ENCODE measurements at regions not wholly inside any gene's neighbourhood (a gene's known extent, or its start where the extent isn't known, plus 50 kb on each side); places are given as distances from the start of the nearest gene placed in this dataset.

DNA sequence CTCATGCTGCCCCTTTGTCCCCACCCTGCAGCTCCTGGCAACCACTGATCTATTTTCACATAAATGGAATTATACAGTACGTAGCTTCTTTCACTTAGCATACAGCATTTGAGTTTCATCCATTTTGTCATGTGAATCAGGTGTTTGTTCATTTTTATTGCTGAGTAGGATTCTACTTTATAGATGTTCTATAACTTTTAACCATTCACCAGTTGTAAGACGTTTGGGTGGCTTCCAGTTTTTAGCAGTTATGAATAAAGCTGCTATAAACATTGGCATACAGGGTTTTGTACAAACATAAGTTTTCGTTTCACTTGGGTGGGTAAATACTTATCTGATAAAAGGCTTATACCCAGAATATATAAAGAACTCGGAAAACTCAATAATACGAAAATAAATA is 102.3 kb upstream of the KLHL13 start:
- DNase-seq (ENCODE audit: low spot score), result no peak
- H3K9me3 ChIP-seq (ENCODE audit: low read length), result no peaks in the 10 kb centered on the region
- intact Hi-C loops (cut with micrococcal nuclease; ENCODE audit: unreplicated experiment), result no loop called here
- POLR2A ChIA-PET, result interaction anchor here (0.6 to 0.7 kb wide), 4 partner anchors 38 to 1241 kb away, joined by 3 to 5 read pairs (median 4); no protein-coding TSS in a partner anchor
- H2AFZ ChIP-seq (ENCODE audit: low read length), result no peak overlapping the region
- no peak overlapping the region for H3K4me2 ChIP-seq (ENCODE audit: low read length)
- TF ChIP-seq CTCF (conservative IDR thresholded peaks at IDR 0.05; ENCODE audit: low read length), result no peak
- TF ChIP-seq EZH2phosphoT487 (IDR thresholded peaks at IDR 0.05; ENCODE audit: borderline replicate concordance, low read depth, low read length), result no peak
- H4K20me1 ChIP-seq (ENCODE audit: insufficient read depth, low read length), result no peaks in the 10 kb centered on the region
- no peaks in the 10 kb centered on the region for H3K9me2 ChIP-seq (ENCODE audit: insufficient read depth, low read length)
- H3K36me3 ChIP-seq (ENCODE audit: insufficient read depth, low read length), result no peaks in the 10 kb centered on the region
- no peak overlapping the region for H3K27ac ChIP-seq (ENCODE audit: low read depth, low read length, poor library complexity, severe bottlenecking)
- H3K4me3 ChIP-seq (ENCODE audit: low read depth, low read length, poor library complexity, severe bottlenecking), result no peak overlapping the region
- CTCF ChIA-PET (ENCODE audit: unreplicated experiment), result no interaction called here
- H3K79me2 ChIP-seq (ENCODE audit: insufficient read depth, low read depth, low read length), result no peaks in the 10 kb centered on the region
- no TSS peak for BruUV-seq (replicated peaks)
- no peaks in the 10 kb centered on the region for H3K4me1 ChIP-seq (ENCODE audit: insufficient read depth, low read length, poor library complexity, severe bottlenecking)

DNA sequence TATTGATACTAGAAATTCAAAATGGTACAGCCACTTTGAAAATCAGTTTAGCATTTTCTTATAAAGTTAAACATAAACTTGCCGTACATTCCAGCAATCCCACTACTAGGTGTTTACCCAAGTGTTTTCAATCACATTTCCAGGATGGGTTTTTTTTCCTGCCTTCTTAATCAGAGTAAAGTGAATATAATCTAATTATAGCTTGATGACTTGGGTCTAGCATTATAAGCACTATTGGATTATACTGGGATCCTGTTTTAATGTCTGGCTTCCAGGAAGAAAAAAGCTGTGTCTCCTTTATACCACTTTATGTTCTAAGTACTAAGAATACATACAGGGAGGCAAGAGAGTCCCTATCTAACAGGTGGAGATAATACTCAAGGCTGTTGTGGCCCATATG is 103.3 kb upstream of the KLHL13 start:
- Histone ChIP-seq H3K36me3 (ENCODE audit: insufficient read depth, low read length) (no peaks in the 10 kb centered on the region), H3K27ac (ENCODE audit: low read depth, low read length, poor library complexity, severe bottlenecking) (no peak overlapping the region), H4K20me1 (ENCODE audit: insufficient read depth, low read length) (no peaks in the 10 kb centered on the region), H3K79me2 (ENCODE audit: insufficient read depth, low read depth, low read length) (no peaks in the 10 kb centered on the region), H3K9me3 (ENCODE audit: low read length) (no peaks in the 10 kb centered on the region), H3K4me2 (ENCODE audit: low read length) (no peak overlapping the region), H3K4me1 (ENCODE audit: insufficient read depth, low read length, poor library complexity, severe bottlenecking) (no peaks in the 10 kb centered on the region), H3K4me3 (ENCODE audit: low read depth, low read length, poor library complexity, severe bottlenecking) (no peak overlapping the region), H2AFZ (ENCODE audit: low read length) (no peak overlapping the region), H3K9me2 (ENCODE audit: insufficient read depth, low read length) (no peaks in the 10 kb centered on the region)
- DNase-seq (ENCODE audit: low spot score), result no peak
- intact Hi-C loops (cut with micrococcal nuclease; ENCODE audit: unreplicated experiment), result loop anchor here (10.0 kb wide), 1 partner anchor 225 kb away; no protein-coding TSS in a partner anchor
- no peak for TF ChIP-seq EZH2phosphoT487 (IDR thresholded peaks at IDR 0.05; ENCODE audit: borderline replicate concordance, low read depth, low read length)
- no peak for TF ChIP-seq CTCF (conservative IDR thresholded peaks at IDR 0.05; ENCODE audit: low read length)
- ChIA-PET POLR2A (interaction anchor here (0.8 kb wide), 1 partner anchor 17 kb away, joined by 3 read pairs; no protein-coding TSS in a partner anchor), CTCF (ENCODE audit: unreplicated experiment) (no interaction called here)
- no TSS peak for BruUV-seq (replicated peaks)

GRCh38 chrX:118220509-118220908 is 103.9 kb upstream of the KLHL13 start:
- Histone ChIP-seq H3K4me1 (ENCODE audit: insufficient read depth, low read length, poor library complexity, severe bottlenecking) (no peaks in the 10 kb centered on the region), H3K79me2 (ENCODE audit: insufficient read depth, low read depth, low read length) (no peaks in the 10 kb centered on the region), H3K27ac (ENCODE audit: low read depth, low read length, poor library complexity, severe bottlenecking) (no peak overlapping the region), H4K20me1 (ENCODE audit: insufficient read depth, low read length) (no peaks in the 10 kb centered on the region), H3K4me3 (ENCODE audit: low read depth, low read length, poor library complexity, severe bottlenecking) (no peak overlapping the region), H3K36me3 (ENCODE audit: insufficient read depth, low read length) (no peaks in the 10 kb centered on the region), H3K9me3 (ENCODE audit: low read length) (no peaks in the 10 kb centered on the region), H3K4me2 (ENCODE audit: low read length) (no peak overlapping the region), H2AFZ (ENCODE audit: low read length) (no peak overlapping the region), H3K9me2 (ENCODE audit: insufficient read depth, low read length) (no peaks in the 10 kb centered on the region)
- TF ChIP-seq CTCF (conservative IDR thresholded peaks at IDR 0.05; ENCODE audit: low read length), result no peak
- no peak for TF ChIP-seq EZH2phosphoT487 (IDR thresholded peaks at IDR 0.05; ENCODE audit: borderline replicate concordance, low read depth, low read length)
- DNase-seq (ENCODE audit: low spot score), result no peak
- ChIA-PET POLR2A (interaction anchor here (0.8 to 1.5 kb wide), 3 partner anchors 8 to 33 kb away, joined by 3 to 4 read pairs (median 3); no protein-coding TSS in a partner anchor), CTCF (ENCODE audit: unreplicated experiment) (no interaction called here)
- no TSS peak for BruUV-seq (replicated peaks)
- intact Hi-C loops (cut with micrococcal nuclease; ENCODE audit: unreplicated experiment), result loop anchor here (10.0 kb wide), 1 partner anchor 226 kb away; no protein-coding TSS in a partner anchor

All from OCI-LY7 (cell line).